ENCODE measurements at regions not wholly inside any gene's neighbourhood (a gene's known extent, or its start where the extent isn't known, plus 50 kb on each side); places are given as distances from the start of the nearest gene placed in this dataset.
A peak's percentile ranks its signal among the peaks of the same experiment; 100 is the strongest.

DNA sequence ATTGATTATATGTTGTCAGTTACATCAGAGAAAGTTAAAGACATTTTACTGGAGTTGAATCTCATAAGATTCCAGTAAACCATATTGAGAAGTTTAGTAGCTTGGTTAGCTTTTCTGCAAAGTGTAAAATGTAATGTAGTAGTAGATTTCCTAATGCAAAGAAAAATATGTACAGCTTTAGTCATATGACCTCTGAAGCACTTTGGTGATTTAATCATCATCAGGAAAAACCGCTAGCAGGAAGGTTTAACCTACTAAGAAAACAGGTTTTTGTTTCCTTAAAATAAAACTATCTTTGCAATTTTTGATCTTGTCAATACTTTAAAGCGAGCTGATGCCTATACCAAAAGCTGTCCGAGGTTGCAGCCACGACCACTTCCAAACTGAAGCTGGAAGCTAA lies 364.6 kb upstream of the ZNF385D start:
- no peak overlapping the region for H3K4me3 ChIP-seq (ENCODE audit: low read length)
- DNase-seq (ENCODE audit: low read depth) = no peak
- TF ChIP-seq, protein P1, sequence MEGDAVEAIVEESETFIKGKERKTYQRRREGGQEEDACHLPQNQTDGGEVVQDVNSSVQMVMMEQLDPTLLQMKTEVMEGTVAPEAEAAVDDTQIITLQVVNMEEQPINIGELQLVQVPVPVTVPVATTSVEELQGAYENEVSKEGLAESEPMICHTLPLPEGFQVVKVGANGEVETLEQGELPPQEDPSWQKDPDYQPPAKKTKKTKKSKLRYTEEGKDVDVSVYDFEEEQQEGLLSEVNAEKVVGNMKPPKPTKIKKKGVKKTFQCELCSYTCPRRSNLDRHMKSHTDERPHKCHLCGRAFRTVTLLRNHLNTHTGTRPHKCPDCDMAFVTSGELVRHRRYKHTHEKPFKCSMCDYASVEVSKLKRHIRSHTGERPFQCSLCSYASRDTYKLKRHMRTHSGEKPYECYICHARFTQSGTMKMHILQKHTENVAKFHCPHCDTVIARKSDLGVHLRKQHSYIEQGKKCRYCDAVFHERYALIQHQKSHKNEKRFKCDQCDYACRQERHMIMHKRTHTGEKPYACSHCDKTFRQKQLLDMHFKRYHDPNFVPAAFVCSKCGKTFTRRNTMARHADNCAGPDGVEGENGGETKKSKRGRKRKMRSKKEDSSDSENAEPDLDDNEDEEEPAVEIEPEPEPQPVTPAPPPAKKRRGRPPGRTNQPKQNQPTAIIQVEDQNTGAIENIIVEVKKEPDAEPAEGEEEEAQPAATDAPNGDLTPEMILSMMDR (conservative IDR thresholded peaks at IDR 0.05; ENCODE audit: low read depth, low read length) = no peak

DNA sequence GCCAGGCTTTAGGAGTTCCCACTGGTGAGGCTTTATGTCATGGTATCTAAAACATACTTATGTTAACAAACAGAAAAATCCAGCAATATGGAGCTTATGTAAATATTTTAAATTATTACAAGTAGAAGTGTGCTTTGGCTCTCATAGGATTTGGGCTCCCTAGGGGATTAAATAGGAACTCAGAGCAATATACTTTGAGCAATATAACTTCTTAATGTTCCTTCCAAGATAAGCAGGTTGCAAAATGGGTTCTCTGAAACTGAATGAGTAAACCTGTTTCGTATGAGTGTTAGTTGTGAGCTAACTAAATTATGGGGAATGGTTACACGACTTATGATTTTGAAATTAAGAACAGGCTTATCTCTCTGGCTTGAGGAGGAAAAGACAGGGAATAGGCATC lies 366.1 kb upstream of the ZNF385D start:
- no peak for DNase-seq (ENCODE audit: low read depth)
- H3K4me3 ChIP-seq (ENCODE audit: low read length) = no peak overlapping the region
- TF ChIP-seq, protein P1 (conservative IDR thresholded peaks at IDR 0.05; ENCODE audit: low read depth, low read length) = no peak

DNA sequence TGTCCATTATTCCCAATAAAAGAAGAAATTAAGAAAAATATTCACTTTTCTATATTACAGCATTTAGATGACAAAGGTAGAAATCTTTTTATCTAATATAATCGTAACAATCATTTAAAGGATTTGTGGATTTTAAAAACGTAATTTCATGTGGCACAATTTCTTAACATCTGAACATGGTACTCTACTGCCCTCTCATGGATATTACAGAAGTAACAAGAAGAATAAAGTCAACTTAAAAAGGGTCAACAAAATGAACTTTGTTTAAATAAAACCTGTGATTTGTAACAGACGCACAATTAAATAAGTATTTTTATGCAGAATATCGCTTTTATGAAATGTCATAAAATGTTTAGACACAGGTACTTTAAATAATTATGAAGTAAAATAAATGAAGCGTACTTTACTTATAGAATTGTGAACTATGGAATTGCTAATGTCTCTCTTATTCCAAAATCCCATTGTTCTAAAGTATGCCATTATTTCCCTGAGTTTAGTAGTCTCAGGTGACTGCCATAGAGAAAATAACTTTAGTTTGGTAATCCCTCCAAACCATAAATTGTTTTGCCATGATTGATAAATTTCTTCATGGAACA lies 366.8 kb upstream of the ZNF385D start:
- TF ChIP-seq, protein P1 (conservative IDR thresholded peaks at IDR 0.05; ENCODE audit: low read depth, low read length) = peak; percentile 46
- no peak for DNase-seq (ENCODE audit: low read depth)
- H3K4me3 ChIP-seq (ENCODE audit: low read length) = no peak overlapping the region

DNA sequence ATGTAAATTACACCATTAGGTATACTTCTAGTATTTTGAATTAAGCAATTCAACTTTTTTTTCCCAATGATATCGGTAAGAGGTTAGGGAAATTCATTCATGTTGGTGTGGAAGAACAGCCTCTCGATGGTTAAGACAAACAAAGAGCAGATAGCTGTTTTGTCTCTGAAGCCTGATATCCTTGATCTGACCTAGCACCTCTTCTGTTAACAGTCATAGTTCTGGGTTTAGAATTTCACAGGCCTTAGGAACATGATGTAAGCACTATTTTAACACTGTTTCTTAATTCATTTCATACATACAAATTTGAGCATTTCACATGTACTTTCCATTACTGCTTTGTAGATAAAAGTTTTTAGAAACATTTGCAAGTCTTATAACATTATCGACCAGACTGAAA lies 367.5 kb upstream of the ZNF385D start:
- TF ChIP-seq, protein P1 (conservative IDR thresholded peaks at IDR 0.05; ENCODE audit: low read depth, low read length) = no peak
- H3K4me3 ChIP-seq (ENCODE audit: low read length) = no peak overlapping the region
- DNase-seq (ENCODE audit: low read depth) = no peak

DNA sequence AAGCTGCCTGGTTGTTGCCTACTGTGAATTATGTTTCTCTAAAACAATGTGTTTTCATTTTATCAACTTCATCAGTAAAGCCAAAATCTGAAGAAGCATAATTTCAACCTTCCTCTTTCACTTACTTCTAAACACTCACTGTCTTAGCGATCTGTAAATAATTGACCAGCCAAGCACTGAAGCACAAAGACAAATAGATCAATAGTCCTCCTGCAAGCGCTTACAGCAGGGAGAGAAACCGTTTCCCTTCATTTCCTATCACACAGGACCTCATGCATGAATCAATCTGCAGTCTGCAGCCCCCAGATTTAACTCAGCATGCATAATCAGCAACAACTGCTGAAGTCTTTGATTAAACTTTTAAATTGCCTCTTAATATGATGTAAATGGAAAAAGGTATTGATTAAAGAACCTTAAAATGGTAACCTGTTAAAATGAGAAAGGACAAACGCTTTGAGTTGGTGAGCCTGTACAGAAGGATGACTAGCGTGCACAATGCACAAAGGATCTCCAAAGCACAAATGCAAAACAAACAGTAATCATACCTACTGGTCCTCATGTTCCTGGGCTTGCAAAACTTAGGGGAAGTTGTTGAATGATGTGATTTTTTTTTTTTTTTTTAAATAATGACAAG lies 370.2 kb upstream of the ZNF385D start:
- H3K4me3 ChIP-seq (ENCODE audit: low read length) = no peak overlapping the region
- TF ChIP-seq, protein P1 (conservative IDR thresholded peaks at IDR 0.05; ENCODE audit: low read depth, low read length) = no peak
- DNase-seq (ENCODE audit: low read depth) = no peak

DNA sequence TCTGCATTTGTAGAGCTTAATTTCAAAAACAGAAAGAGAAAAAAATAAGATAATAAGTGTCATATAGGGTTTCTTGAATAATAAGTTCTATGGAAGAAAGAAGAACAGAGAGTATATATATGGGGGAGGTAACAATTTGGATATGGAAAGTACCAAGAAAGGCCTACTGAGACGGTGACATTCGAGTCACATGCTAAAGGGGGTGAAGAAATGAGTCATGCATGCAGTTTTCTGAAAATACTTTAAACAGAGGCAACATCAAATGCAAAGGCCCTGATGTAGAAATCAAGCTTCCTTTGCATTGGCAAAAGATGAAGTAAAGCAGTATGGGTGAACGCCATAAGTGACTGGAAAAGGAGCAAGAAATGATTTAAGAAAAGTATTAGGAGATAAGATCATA lies 371.6 kb upstream of the ZNF385D start:
- DNase-seq (ENCODE audit: low read depth) = no peak
- no peak overlapping the region for H3K4me3 ChIP-seq (ENCODE audit: low read length)
- TF ChIP-seq, protein P1 (conservative IDR thresholded peaks at IDR 0.05; ENCODE audit: low read depth, low read length) = no peak

DNA sequence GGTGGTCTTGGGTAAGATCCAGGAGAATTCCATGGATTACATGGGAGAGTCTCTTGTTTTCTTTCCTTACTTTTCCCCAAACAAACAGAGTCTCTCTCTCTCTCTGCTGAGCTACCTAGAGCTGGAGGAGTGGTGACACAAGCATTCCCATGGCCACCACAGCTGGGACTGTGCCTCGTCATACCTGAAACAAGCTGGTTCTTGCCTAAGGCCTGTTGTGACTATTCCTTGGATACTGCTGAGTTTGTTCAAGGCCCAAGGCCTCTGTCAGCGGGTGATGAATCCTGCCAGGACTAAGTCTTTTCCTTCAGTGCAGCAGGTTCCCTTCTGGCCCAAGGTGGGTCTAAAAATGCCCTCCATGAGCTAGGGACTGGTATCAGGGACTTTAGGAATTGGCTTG lies 378.1 kb upstream of the ZNF385D start:
- DNase-seq (ENCODE audit: low read depth) = no peak
- TF ChIP-seq, protein P1 (conservative IDR thresholded peaks at IDR 0.05; ENCODE audit: low read depth, low read length) = no peak
- no peak overlapping the region for H3K4me3 ChIP-seq (ENCODE audit: low read length)
